WTC11 (cell line): ENCODE measurements at regions not wholly inside any gene's neighbourhood (a gene's known extent, or its start where the extent isn't known, plus 50 kb on each side); places are given as distances from the start of the nearest gene placed in this dataset.

Source experiments
- ATAC-seq: fragments of 200-7000 bp; cut with Tn5 transposase; 2 replicates; pipeline ENCODE4 v1.10.0; 2021; ENCODE audit warnings: mild to moderate bottlenecking, moderate library complexity
- CTCF ChIA-PET: fragments of 300-600 bp; sonication (Branson Sonifier 250); formaldehyde crosslinking; loops from one replicate; lab custom pipeline; 2021; ENCODE audit warnings: antibody characterized with exemption; lab: Charles Lee
- POLR2A ChIA-PET: fragments of 350-600 bp; sonication (Branson Sonifier 250); formaldehyde crosslinking; loops from one replicate; lab custom pipeline; 2021; ENCODE audit warnings: antibody characterized with exemption; lab: Charles Lee
- DNase-seq: peaks from one replicate; pipeline ENCODE4 v3.0.0; 2021; ENCODE audit warnings: low spot score
- H3K27ac Mint-ChIP-seq: 2 replicates; pipeline ENCODE4 v1.8.0; 2021; ENCODE audit warnings: mixed read lengths
- H3K27me3 Mint-ChIP-seq: 2 replicates; pipeline ENCODE4 v1.8.0; 2021; ENCODE audit warnings: low read depth, mild to moderate bottlenecking, moderate library complexity, mixed read lengths
- H3K36me3 Mint-ChIP-seq: 2 replicates; pipeline ENCODE4 v1.8.0; 2021; ENCODE audit warnings: mixed read lengths
- H3K4me1 Mint-ChIP-seq: 2 replicates; pipeline ENCODE4 v1.8.0; 2022; ENCODE audit warnings: mixed read lengths
- H3K4me3 Mint-ChIP-seq: 2 replicates; pipeline ENCODE4 v1.8.0; 2021; ENCODE audit warnings: mild to moderate bottlenecking, moderate library complexity, mixed read lengths
- H3K9me3 Mint-ChIP-seq: 2 replicates; pipeline ENCODE4 v1.8.0; 2021; ENCODE audit warnings: mixed read lengths
- GABPB1 ChIP-seq: sonication (generic); formaldehyde crosslinking; IDR thresholded peaks from 2 replicates; pipeline ENCODE4 v1.8.1; 2023; ENCODE audit warnings: mild to moderate bottlenecking, missing genetic modification reagents
- GTF2I ChIP-seq: fragments of 250-450 bp; sonication (Bioruptor Pico); conservative IDR thresholded peaks from 2 replicates; pipeline ENCODE4 v1.4.0; 2021; ENCODE audit warnings: mild to moderate bottlenecking
- JAZF1 ChIP-seq: fragments of 250-450 bp; sonication (Bioruptor Pico); IDR thresholded peaks from 2 replicates; pipeline ENCODE4 v1.9.0; 2021; ENCODE audit warnings: moderate library complexity, mild to moderate bottlenecking, inconsistent platforms
- MYBL2 ChIP-seq: sonication (generic); formaldehyde crosslinking; IDR thresholded peaks from 2 replicates; pipeline ENCODE4 v1.8.1; 2023; ENCODE audit warnings: mild to moderate bottlenecking, moderate library complexity, missing genetic modification reagents
- NFE2L1 ChIP-seq: sonication (generic); formaldehyde crosslinking; IDR thresholded peaks from 2 replicates; pipeline ENCODE4 v1.8.1; 2023; ENCODE audit warnings: missing genetic modification reagents
- OVOL2 ChIP-seq: fragments of 250-450 bp; sonication (Bioruptor Pico); IDR thresholded peaks from 2 replicates; pipeline ENCODE4 v1.9.0; 2021; ENCODE audit warnings: mild to moderate bottlenecking, borderline replicate concordance
- RORB ChIP-seq: fragments of 250-450 bp; sonication (Bioruptor Pico); IDR thresholded peaks from 2 replicates; pipeline ENCODE4 v1.9.0; 2021; ENCODE audit warnings: mild to moderate bottlenecking
- SMAD4 ChIP-seq: sonication (generic); formaldehyde crosslinking; IDR thresholded peaks from 2 replicates; pipeline ENCODE4 v1.8.0; 2022; ENCODE audit warnings: mild to moderate bottlenecking, missing genetic modification reagents
- SOX15 ChIP-seq: fragments of 250-450 bp; sonication (Bioruptor Pico); IDR thresholded peaks from 2 replicates; pipeline ENCODE4 v1.9.0; 2021; ENCODE audit warnings: mild to moderate bottlenecking
- ZNF219 ChIP-seq: sonication (generic); formaldehyde crosslinking; IDR thresholded peaks from 2 replicates; pipeline ENCODE4 v1.8.0; 2023; ENCODE audit warnings: missing genetic modification reagents, mild to moderate bottlenecking, borderline replicate concordance
- TF ChIP-seq, protein P1 (sequence below): sonication (generic); formaldehyde crosslinking; IDR thresholded peaks from 2 replicates; pipeline ENCODE4 v1.8.0; 2022; ENCODE audit warnings: mild to moderate bottlenecking, missing genetic modification reagents
- TF ChIP-seq, protein P2 (sequence below): sonication (generic); formaldehyde crosslinking; IDR thresholded peaks from 2 replicates; pipeline ENCODE4 v1.8.0; 2022; ENCODE audit warnings: mild to moderate bottlenecking, missing genetic modification reagents
- TF ChIP-seq, protein P3 (sequence below): fragments of 250-450 bp; sonication (Bioruptor Pico); IDR thresholded peaks from 2 replicates; pipeline ENCODE4 v1.9.0; 2021; ENCODE audit warnings: moderate library complexity, mild to moderate bottlenecking, inconsistent platforms, borderline replicate concordance
- TF ChIP-seq, protein P4 (sequence below): sonication (generic); formaldehyde crosslinking; conservative IDR thresholded peaks from 2 replicates; pipeline ENCODE4 v1.8.1; 2023; ENCODE audit warnings: mild to moderate bottlenecking, low read depth, missing genetic modification reagents, moderate library complexity
- TF ChIP-seq, protein P5 (sequence below): sonication (generic); formaldehyde crosslinking; IDR thresholded peaks from 2 replicates; pipeline ENCODE4 v1.8.0; 2023; ENCODE audit warnings: missing genetic modification reagents

DNA sequence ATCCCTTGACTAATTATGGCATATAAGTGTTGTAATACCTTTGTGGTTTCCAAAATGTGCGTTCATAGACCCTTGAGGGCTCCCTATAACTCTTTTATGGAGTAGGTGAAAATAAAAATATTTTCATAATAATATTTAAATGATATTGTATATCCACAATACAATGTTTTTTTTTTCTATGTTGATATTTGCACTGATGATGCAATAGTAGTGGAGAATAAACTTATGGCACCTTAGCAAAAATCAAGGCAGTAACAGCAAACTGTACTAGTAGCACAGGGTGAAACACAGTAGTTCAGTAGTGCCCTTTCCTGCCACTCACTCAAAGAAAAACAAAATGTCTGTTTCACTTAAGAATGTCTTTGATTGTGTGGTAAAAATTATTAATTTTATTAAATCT, 465.3 kb downstream of the C4orf33 start:
- Mint-ChIP-seq H3K4me3 (no peak overlapping the region), H3K27ac (no peak overlapping the region), H3K27me3 (no peaks in the 10 kb centered on the region), H3K9me3 (no peaks in the 10 kb centered on the region), H3K4me1 (no peaks in the 10 kb centered on the region), H3K36me3 (no peaks in the 10 kb centered on the region)
- ATAC-seq, result no peak
- DNase-seq, result no peak
- ChIA-PET CTCF (no interaction called here), POLR2A (no interaction called here)
- no peak for TF ChIP-seq GTF2I (CRISPR knock-in tag)
- no peak for TF ChIP-seq NFE2L1 (CRISPR knock-in tag)
- TF ChIP-seq RORB (CRISPR knock-in tag), result no peak
- TF ChIP-seq OVOL2, result no peak
- no peak for TF ChIP-seq GABPB1 (CRISPR knock-in tag)
- TF ChIP-seq JAZF1 (CRISPR knock-in tag), result no peak
- TF ChIP-seq SMAD4 (CRISPR knock-in tag), result no peak
- TF ChIP-seq, protein P1, sequence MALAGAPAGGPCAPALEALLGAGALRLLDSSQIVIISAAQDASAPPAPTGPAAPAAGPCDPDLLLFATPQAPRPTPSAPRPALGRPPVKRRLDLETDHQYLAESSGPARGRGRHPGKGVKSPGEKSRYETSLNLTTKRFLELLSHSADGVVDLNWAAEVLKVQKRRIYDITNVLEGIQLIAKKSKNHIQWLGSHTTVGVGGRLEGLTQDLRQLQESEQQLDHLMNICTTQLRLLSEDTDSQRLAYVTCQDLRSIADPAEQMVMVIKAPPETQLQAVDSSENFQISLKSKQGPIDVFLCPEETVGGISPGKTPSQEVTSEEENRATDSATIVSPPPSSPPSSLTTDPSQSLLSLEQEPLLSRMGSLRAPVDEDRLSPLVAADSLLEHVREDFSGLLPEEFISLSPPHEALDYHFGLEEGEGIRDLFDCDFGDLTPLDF, result no peak
- TF ChIP-seq, protein P2, sequence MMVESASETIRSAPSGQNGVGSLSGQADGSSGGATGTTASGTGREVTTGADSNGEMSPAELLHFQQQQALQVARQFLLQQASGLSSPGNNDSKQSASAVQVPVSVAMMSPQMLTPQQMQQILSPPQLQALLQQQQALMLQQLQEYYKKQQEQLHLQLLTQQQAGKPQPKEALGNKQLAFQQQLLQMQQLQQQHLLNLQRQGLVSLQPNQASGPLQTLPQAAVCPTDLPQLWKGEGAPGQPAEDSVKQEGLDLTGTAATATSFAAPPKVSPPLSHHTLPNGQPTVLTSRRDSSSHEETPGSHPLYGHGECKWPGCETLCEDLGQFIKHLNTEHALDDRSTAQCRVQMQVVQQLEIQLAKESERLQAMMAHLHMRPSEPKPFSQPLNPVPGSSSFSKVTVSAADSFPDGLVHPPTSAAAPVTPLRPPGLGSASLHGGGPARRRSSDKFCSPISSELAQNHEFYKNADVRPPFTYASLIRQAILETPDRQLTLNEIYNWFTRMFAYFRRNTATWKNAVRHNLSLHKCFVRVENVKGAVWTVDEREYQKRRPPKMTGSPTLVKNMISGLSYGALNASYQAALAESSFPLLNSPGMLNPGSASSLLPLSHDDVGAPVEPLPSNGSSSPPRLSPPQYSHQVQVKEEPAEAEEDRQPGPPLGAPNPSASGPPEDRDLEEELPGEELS (CRISPR knock-in tag), result no peak

DNA sequence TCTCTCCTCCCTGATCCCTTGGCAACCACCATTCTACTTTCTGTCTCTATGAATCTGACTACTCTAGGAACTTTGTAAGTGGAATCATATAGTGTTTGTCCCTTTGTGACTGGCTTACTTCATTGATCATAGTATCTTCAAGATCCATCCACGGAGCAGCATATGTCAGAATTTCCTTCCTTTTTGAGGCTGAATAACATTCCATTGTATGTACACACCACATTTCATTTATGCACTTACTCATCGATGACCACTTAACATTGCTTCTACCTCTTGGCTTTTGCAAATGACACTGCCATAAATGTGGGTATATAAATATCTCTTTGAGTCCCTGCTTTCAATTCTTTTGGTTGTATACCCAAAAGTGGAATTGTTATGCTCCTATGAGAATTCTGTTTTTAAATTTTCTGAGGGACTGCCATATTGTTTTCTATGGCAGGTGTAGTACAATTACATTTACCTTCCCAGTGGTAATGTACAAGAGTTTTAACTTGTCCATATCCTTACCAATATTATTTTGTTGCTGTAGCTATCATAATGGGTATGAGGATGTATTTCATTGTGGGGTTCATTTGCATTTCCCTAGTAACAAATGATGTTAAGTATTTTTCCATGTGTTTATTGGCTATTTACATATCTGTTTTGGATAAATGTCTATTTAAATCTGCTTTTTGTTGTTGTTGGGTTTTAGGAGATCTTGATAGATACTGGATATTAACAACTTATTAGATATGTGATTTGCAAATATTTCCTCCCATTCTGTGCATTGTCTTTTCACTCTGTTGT, 466.1 kb downstream of the C4orf33 start:
- Mint-ChIP-seq H3K4me1 (peaks cover 7% of the 10 kb centered on the region), H3K36me3 (no peaks in the 10 kb centered on the region), H3K9me3 (no peaks in the 10 kb centered on the region), H3K27me3 (no peaks in the 10 kb centered on the region), H3K27ac (no peak overlapping the region), H3K4me3 (no peak overlapping the region)
- ChIA-PET CTCF (no interaction called here), POLR2A (no interaction called here)
- no peak for ATAC-seq
- TF ChIP-seq, protein P3, sequence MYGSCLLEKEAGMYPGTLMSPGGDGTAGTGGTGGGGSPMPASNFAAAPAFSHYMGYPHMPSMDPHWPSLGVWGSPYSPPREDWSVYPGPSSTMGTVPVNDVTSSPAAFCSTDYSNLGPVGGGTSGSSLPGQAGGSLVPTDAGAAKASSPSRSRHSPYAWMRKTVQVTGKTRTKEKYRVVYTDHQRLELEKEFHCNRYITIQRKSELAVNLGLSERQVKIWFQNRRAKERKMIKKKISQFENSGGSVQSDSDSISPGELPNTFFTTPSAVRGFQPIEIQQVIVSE (CRISPR knock-in tag), result no peak
- no peak for TF ChIP-seq SOX15 (CRISPR knock-in tag)
- TF ChIP-seq GABPB1 (CRISPR knock-in tag), result no peak
- DNase-seq, result no peak

DNA sequence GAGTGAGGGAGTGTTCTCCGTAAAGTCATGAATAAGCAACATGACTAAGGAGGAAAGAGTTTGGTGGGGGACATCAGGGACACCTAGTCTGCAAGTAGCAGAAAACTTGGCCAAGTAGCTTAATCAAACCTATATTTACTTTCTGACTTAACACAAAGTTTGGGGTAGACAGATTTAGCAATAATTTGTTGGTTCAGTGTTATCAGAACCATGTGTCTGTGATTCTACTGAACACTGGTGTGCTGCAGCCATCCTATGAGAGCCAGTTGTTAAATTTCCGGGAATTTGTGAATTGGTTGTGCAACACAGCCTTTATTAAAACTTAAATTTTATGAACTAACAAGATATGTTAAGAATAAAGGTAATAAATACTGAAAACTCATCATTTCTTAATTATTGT, 469.3 kb downstream of the C4orf33 start:
- Mint-ChIP-seq H3K9me3 (no peaks in the 10 kb centered on the region), H3K4me3 (no peak overlapping the region), H3K27me3 (peaks cover 8% of the 10 kb centered on the region; the same call in 1 of the 2 replicates), H3K36me3 (no peaks in the 10 kb centered on the region)
- no peak for DNase-seq
- ATAC-seq, result no peak
- TF ChIP-seq SMAD4 (CRISPR knock-in tag), result no peak
- TF ChIP-seq, all 79 proteins: peak for 0
- ChIA-PET CTCF (no interaction called here), POLR2A (no interaction called here)
- H3K27ac Mint-ChIP-seq, result no peak overlapping the region
- peaks cover 19% of the 10 kb centered on the region for H3K4me1 Mint-ChIP-seq

DNA sequence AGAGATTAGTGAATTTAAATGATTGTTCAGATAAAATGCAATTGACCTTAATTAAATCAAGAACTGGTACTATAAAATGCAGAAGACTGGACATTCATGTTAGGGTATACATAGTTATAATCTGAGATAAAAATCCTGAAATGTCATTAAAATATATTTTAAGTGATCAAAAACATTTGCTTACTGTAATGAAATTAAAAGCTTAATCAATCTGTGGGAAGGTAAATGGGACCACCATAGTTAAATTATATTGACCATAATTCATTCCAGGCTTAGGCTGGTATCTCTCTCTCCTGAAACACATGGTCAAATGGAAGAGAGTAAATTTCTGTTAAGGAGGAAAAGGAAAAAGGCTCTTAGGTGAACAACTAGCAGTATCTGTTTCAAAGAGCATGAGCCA, 474.4 kb downstream of the C4orf33 start:
- Mint-ChIP-seq H3K9me3 (peaks cover 11% of the 10 kb centered on the region), H3K4me1 (peaks cover 19% of the 10 kb centered on the region), H3K4me3 (no peak overlapping the region), H3K27me3 (peaks cover 8% of the 10 kb centered on the region; the same call in 1 of the 2 replicates)
- POLR2A ChIA-PET, result no interaction called here
- DNase-seq, result no peak
- no peak for ATAC-seq
- no peak for TF ChIP-seq MYBL2 (CRISPR knock-in tag)
- TF ChIP-seq, all 79 proteins: peak for 0
- Mint-ChIP-seq H3K27ac (no peak overlapping the region), H3K36me3 (no peaks in the 10 kb centered on the region)
- CTCF ChIA-PET, result no interaction called here

DNA sequence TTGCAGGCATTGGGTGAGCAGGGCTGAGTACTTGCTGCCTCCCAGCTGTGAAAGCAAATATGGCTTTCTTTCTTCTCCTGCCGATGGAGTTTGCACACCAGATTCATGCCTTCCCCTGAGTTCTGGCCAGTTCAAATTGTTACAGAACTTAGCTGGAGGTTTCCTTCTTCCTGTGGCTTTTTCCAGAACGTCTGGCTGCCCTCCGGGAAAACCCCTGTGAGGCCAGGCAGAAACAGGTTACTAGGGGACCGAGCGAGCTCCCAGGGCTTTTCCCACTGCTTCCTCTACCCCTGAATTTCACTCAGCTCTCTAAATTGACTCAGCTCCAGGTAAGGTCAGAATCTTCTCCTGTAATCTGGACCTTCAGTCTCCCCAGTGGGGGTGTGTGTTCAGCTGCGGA, 482.4 kb downstream of the C4orf33 start:
- DNase-seq (no peak), ATAC-seq (peak; percentile 36)
- Mint-ChIP-seq H3K36me3 (no peaks in the 10 kb centered on the region), H3K4me1 (peaks cover 9% of the 10 kb centered on the region), H3K27ac (no peak overlapping the region), H3K27me3 (no peaks in the 10 kb centered on the region; the same call in 1 of the 2 replicates), H3K4me3 (no peak overlapping the region), H3K9me3 (peaks cover 11% of the 10 kb centered on the region)
- ChIA-PET CTCF (no interaction called here), POLR2A (no interaction called here)
- TF ChIP-seq, protein P1, result no peak
- no peak for TF ChIP-seq ZNF219 (CRISPR knock-in tag)
- TF ChIP-seq NFE2L1 (CRISPR knock-in tag), result no peak
- TF ChIP-seq, protein P4, sequence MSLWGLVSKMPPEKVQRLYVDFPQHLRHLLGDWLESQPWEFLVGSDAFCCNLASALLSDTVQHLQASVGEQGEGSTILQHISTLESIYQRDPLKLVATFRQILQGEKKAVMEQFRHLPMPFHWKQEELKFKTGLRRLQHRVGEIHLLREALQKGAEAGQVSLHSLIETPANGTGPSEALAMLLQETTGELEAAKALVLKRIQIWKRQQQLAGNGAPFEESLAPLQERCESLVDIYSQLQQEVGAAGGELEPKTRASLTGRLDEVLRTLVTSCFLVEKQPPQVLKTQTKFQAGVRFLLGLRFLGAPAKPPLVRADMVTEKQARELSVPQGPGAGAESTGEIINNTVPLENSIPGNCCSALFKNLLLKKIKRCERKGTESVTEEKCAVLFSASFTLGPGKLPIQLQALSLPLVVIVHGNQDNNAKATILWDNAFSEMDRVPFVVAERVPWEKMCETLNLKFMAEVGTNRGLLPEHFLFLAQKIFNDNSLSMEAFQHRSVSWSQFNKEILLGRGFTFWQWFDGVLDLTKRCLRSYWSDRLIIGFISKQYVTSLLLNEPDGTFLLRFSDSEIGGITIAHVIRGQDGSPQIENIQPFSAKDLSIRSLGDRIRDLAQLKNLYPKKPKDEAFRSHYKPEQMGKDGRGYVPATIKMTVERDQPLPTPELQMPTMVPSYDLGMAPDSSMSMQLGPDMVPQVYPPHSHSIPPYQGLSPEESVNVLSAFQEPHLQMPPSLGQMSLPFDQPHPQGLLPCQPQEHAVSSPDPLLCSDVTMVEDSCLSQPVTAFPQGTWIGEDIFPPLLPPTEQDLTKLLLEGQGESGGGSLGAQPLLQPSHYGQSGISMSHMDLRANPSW, result no peak
- TF ChIP-seq, protein P5, sequence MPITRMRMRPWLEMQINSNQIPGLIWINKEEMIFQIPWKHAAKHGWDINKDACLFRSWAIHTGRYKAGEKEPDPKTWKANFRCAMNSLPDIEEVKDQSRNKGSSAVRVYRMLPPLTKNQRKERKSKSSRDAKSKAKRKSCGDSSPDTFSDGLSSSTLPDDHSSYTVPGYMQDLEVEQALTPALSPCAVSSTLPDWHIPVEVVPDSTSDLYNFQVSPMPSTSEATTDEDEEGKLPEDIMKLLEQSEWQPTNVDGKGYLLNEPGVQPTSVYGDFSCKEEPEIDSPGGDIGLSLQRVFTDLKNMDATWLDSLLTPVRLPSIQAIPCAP (CRISPR knock-in tag), result no peak
